GM21737 (cell line): ENCODE measurements at regions not wholly inside any gene's neighbourhood (a gene's known extent, or its start where the extent isn't known, plus 50 kb on each side); places are given as distances from the start of the nearest gene placed in this dataset.

Source experiments
- ATAC-seq: cut with Tn5 transposase; IDR thresholded peaks from one replicate; pipeline ENCODE4 v1.9.1; 2021; ENCODE audit warnings: mild to moderate bottlenecking, moderate library complexity; ENCODE audit not compliant: unreplicated experiment

DNA sequence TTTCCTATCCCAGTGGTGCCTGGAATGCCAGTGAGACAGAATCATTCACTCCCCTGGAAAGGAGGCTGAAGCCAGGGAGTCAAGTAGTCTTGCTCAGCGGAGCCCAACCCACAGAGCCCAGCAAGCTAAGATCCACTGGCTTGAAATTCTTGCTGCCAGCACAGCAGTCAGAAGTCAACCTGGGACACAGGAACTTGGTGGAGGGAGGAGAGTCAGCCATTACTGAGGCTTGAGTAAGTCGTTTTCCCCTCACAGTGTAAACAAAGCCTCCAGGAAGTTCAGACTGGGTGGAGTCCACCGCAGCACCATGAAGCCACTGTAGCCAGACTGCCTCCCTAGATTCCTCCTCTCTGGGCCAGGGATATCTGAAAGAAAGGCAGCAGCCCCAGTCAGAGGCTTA is 283.2 kb upstream of the CPEB2 start:
- no peak for ATAC-seq

DNA sequence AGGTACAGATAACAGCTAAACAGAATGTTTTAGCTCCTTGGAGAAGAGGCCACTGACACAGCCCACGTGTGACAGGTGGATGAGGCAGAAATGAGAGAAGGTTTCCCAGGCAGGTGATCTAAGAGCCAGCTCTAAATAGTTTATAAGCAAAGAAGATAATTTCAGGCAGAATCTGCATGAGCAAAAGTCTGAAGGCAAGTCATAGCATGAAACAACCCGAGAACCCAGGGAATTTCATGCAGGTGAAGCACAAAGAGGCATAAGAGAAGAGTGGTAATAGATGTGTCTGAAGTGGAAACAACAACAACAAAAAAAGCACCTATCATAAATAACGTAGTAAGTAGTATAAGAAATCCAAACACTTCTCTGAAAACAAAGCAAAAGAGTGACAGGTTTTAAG is 275.8 kb upstream of the CPEB2 start:
- ATAC-seq: no peak

DNA sequence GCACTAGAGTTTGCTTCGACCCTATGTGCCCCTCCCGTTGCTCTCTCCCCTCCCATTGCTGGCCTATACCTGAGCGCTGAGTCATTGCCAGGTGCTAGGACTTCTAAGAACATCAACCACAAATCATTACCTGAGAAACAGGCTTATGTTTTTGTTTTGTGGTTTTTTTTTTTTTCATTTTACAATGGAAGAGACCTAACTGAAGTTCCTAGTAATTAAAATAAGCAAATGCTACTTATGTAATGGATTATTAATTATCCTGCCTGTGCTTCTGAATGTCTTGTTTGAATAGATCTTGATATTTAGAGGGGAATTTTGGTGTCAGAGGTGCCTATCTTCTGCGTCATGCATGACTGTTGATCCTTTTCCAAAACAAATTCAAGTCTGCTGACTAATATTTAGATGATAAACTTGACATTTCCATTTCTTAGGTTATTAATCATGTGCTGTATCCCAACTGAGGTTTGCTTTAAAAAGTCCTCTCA is 275.4 kb upstream of the CPEB2 start:
- no peak for ATAC-seq

DNA sequence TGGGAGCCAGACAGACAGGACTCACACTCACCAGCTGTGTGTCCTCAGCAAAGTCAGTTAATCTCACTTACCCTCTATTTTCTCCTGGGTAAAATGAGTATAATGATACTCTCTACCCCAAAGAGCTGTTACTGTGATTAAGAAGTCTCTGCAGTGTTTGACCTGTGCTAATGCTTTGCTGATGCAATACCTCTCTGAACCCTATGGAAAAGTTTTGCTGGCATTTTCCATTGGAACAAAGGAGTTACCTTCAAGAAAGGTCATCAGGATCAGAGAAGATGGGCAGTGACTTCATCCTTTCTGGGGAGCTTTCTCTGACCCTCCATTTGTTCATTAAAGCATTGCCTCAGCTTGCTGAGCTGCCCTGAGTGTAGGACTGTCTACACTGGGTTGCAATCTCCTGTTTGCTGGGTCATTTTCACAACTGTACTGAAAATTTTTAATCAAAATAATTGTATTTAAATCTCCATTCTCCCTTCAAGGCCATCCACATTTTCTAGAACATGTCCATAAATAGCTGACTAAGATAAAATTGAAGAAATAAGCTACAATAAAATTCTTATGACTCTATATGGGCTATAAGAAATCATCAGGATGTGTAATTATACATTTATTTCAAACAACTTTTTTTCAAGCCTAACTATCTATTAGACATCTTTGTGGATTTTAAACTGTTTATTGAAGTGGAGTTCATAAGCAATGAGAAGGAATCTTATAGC is 272.8 kb upstream of the CPEB2 start:
- ATAC-seq: no peak

DNA sequence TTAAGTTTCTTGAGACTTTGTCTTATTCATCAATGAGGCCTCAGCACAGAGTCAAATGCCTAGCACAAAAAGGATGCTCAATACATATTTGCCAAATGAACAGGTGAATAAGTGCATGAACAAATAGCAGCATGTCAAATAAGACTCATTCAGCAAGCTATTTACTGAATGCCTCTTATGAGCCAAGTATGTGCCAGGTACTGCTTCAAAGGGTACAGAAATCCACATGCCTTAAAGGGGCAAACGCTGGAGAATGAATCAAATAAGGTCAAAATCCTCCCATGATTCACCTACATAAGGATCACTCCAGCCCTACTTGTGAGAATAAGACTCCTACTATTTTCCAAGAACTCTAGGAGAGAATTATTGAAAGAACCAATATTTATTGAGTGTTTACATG is 260.2 kb upstream of the CPEB2 start:
- no peak for ATAC-seq

DNA sequence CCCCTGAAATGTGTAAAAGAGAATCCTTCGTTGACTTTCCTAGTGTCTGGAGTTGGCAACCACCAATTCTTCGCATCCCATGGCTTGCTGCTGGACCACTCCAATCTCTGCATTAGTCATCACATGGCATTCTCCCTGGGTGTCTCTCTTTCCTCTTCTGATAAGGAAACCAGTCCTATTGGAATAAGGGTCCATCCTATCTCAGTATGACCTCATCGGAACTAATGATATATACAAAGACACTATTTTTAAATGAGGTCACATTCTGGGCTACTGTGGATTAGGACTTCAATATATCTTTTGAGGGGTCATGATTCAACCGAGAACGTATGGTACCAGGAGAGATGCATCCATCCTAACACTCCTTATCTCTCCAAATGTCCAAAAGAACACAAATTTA is 259.1 kb upstream of the CPEB2 start:
- no peak for ATAC-seq

DNA sequence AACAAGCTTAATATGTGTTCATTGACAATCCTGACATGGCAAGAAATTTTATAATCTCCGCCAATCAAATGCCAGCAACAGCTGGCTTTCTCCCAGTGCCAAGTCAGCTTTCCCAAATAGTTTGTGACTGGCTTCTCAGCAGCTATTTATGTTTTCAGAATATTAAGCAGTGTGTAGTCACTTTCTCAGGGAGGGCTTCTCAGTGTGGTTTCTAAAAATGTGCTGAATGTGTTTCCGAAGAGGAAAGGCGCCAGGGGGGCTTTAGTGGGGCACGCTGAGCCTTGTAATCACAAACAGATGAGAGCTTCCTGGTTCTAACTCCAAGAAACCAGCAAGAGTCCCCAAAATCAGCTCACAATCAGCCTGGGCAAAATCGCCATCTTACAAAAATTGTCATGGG is 258.7 kb upstream of the CPEB2 start:
- ATAC-seq: no peak

DNA sequence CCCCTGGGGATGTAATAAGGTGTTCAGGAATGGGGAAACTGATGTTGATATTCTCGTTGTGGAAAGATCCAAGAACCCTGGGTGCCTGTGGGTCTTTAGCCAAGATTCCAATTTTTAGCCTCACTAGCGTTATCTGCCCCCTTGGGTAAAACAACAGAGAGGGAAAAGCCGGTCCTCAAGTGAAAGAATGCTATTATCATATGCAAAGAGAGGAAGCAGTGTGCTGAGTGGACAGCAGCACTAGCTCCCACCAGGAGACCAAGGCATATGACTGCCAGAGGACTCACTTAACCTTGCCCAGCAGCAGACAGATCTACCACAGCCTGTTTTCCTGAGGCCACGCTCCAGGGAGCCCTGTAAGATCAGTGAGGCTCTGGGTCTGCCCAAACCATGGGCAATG is 257.9 kb upstream of the CPEB2 start:
- ATAC-seq: no peak

DNA sequence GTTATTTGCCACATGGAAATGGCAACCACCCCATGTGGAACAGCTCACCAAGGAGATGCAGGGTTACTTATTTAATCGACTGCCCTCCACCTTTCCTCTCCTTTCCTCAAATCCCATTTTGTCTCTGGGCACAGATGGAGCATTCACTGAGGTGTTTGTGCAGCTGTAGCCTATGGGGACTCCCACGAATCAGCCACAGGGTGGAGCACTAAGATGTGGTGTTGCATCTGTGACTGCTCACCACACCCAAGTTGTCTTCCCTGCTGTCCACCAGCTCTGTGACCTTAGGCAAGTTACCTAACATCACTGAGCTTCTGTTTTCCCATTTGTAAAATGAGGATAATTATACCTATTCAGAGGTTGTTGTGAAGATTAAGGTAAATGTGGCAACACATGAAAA is 252.4 kb upstream of the CPEB2 start:
- ATAC-seq: no peak

DNA sequence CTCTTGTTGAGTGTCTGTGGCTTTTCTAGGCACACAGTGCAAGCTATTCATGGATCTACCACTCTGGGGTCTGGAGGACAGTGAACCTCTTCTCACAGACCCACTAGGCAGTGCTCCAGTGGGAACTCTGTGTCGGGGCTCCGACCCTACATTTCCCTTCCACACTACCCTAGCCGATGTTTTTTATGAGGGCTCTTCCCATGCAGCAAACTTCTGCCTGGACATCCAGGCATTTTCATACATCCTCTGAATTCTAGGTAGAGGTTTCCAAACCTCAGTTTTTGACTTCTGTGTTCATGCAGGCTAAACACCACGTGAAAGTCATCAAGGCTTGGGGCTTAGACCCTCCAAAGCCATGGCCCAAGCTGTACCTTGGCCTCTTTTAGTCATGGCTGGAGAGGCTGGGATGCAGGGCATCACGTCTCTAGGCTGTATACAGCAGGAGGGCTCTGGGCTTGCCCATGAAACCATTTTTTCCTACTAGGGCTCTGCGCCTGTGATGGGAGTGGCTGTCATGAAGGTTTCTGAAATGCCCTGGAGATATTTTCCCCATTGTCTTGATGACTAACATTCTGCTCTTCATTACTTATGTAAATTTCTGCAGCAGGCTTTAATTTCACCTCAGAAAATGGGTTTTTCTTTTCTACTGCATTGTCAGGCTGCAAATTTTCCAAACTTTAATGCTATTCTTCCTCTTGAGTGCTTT is 249.8 kb upstream of the CPEB2 start:
- ATAC-seq: no peak

DNA sequence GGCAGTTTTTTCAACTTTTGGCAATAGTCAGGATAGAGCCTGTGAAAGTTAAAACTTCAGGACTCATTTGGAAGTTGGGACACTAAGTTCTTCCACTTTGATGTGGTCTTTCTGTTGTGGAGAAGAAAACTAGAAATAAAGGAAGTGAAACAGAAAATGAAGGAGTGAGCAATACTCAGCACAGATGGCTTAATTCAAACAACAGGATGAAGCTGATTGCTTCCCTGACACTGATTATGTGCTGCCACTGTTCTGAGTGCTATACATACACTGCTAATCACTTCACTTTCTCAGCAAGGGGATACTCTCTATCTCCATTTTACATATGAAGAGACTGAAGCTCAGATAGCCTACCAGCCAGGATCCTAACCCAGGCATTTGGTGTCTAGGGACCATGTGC is 235.1 kb upstream of the CPEB2 start:
- no peak for ATAC-seq

DNA sequence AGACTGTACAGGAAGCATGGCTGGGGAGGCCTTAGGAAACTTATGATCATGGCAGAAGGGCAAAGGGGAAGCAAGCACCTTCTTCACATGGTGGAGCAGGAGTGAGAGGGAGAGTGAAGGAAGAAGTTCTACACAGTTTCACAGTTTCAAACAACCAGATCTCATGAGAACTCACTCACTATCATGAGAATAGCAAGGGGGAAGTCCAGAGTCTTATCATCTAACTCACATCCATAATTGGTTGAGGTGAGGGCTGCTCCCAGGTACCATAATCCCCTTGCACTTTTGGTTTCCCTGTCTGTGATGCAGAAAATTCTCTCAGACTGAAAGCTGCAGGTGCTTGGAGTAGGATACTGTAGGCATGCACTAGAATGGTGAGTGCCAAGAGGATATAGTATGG is 233.8 kb upstream of the CPEB2 start:
- no peak for ATAC-seq

DNA sequence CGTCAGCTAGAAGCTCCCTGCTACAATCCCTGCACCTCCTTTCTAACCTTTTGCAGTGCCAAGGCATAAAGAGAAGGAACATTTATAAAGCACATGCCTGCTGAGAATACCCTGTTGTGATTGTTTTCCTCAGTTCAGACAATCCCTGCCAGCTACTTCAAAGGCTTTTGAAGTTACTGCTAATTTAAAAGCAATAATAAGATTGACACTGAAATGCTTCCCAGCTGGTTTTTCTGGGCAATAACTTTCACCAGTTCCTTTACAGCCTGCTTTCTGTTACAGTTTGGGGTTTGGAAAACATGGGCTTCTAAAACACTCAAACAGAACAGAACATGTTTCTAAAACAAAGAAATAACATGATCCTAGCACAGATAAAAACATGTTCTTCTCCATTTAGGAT is 232.3 kb upstream of the CPEB2 start:
- no peak for ATAC-seq

DNA sequence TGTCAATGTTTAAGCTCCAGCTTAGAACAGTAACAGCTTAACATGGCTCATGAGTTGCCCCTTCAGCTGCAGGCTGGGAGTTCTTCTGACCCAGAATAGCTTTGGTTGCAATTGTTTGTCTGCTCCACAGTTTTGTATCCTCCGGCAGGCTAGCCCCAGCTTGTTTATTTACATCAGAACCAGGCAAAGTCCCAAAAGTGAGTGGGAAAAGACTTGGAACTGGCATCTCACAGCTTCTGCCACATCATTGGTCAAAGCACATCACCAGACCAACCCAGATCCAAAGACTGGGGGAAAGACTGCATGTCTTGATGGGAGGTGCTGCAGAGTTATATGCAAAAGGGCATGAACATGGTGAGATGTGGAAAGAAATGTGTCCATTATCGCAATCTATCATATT is 231.2 kb upstream of the CPEB2 start:
- ATAC-seq: no peak

DNA sequence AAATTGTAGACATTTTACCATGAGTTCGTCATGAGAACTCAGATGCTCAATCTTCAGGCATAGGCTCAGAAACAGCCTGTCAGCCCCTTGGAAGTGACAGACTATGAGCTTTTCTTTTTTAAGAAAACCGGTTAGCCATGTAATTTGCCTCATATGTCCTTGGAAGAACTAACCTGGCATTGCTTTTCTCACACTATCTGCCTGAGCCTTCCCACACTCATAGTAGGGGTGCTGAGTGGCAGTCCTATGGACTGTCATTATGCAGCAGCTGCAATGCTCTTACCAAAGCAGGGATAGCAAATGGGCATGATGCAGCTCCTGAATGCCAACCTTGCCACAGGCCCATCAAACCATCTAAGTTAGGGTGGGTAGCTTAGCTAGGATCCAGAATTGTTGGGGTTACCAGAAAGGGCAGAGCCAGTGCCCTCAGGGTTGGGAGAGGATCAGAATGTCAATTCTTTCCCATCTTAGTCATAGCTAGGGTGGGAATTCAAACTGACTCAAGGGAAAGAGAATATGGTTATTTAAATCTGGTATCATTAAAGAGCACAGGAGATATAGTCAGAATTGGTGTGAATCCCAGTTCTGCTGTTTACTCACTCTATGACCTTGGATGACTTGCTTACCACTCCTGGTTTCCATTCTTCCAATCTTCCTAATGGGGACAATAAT is 230.6 kb upstream of the CPEB2 start:
- no peak for ATAC-seq

DNA sequence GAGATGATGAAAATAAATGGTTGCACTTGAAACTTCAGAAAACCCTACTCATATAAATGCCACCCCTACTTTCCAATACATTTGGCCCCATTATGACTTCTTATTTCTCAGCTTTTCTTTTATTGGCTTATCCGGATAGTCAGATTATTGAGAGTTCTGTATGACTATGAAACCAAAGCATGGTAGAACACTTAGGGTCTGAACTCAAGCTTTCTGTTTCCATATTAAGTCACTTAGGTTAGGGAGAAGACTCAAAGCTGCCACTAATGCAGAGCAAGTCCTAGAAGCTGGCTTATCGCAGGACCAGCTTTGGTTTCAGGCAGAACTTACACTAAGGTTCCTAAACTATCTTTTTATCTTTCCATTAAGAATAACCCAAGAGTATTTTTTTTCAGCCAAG is 229.9 kb upstream of the CPEB2 start:
- no peak for ATAC-seq

DNA sequence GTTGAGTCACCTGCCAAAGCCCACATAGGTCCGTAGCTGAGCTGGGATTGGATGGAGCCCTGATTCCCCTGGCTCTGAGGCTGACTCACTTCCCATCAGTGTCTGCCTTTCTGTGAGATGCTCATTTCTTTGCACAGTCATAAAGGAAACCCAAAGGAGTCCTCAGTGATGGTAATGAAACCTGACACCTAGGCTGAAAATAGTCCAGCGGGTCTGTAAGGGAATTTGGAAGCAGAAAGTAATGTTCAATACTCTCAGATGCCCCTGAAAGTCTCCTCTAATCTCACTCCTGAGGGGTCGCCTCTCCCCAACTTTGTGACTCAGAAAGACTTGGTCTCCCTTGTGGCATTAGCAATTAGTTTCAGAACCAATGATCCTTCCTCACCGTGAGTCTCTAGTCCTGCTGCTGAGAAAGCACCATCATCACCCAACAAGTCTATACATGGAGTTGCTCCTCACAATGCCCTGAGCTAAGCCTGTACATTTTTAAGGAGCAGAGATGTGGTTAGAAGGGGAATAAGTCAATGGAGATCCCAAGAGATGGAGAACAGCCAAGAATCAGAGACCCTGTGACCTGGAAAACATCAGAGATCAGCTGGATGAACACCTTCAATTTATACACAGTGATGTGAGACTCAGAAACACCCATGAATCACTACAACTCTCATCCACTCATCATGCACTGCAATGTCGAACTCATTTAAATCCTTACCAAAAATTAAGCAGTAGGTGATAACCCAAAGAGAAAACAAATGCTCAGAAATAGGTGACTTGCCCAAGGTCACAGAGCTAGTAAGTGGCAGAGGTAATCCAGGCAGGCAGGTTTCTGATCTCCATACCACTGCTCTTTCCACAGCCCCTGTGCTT is 219.0 kb upstream of the CPEB2 start:
- ATAC-seq: peak; percentile 89

DNA sequence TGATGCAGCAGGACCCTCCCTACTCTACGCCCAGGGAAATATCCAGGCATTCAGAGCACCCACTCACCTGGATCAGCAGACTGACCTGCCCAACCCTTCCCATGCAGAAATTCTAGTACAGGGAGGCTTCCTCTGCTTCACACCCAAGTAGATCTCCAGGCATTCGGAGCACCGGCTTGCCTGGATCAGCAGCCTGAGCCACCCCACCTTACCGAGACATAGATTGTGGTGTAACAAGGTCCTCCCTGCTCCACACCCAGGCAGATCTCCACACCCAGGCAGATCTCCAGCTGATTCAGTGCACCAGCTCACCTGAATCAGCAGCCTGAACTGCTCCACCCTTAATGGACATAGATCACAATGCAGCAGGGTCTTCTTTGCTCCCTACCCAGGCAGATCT is 215.1 kb upstream of the CPEB2 start:
- no peak for ATAC-seq

DNA sequence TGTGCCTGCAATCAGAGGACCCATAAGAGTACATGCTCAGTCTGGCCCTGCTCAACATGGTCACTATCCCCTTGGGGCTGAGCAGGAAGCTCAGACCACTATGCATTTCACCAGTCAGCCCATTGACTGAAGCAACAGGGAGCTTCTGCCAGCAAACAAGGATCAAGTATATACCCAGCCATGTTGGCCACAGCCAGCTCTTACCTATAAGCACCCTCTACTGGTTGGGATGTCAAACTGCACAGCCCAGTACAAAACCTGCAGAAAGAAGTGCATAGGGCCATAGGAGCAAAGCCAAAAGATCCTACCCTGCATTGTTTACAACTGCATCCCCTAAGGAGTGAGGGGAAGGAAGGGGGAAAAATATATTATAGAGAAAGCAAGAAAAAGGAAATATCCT is 214.4 kb upstream of the CPEB2 start:
- no peak for ATAC-seq

DNA sequence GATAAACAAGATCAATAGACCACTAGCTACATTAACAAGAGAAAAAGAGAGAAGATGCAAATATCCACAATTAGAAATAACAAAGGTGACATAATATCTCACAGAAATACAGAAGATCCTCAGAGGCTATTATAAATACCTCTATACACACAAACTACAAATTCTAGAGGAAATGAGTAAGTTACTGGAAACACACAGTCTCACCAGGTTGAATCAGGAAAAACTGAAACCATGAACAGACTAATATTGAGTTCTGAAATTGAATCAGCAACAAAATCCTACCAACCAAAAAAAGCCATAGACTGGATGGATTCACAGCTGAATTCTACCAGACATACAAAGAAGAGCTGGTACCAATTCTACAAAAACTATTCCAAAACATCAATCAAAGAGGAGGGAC is 211.8 kb upstream of the CPEB2 start:
- no peak for ATAC-seq

DNA sequence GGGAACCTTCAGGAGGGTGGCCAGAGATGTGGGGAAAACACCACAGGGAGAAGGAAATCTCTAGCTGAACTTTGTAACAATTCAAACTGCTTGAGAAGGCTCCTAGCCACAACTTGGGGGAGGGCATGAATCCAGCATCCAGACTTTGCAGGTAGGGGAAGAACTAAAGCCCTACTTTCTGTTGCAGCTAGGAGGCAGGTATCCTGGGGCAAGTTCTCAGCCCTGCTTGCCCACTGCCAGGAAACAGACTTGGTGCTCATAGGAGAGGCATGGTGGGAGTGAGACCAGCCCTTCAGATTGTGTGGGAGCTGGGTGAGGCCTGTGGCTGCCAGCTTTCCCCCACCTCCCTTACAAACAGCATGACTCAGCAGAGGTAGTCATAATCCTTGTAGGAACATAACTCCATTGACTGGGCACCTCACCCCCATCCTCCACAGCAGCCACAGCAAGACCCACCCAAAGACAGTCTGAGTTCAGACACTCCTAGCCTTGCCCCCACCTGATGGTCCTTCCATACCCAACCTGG is 209.5 kb upstream of the CPEB2 start:
- ATAC-seq: no peak
